WI38 (cell line): ENCODE measurements at regions not wholly inside any gene's neighbourhood (a gene's known extent, or its start where the extent isn't known, plus 50 kb on each side); places are given as distances from the start of the nearest gene placed in this dataset.
"Not testable (repeated sequence)": the region's sequence is repeated elsewhere in the genome, so short reads cannot be mapped to it uniquely, and the experiment has no call there.

Experiments used
- H3K4me3 ChIP-seq: 2 replicates; pipeline ENCODE4 v1.5.1; 2011; ENCODE audit warnings: low read depth, mild to moderate bottlenecking, control low read depth, low read length
- CTCF ChIP-seq: IDR thresholded peaks from 2 replicates; pipeline ENCODE4 v1.5.1; 2012; ENCODE audit warnings: low read depth, mild to moderate bottlenecking, control low read depth, low read length

GRCh38 chr14:38053666-38054065 lies 154.0 kb upstream of the SSTR1 start:
- no peak for TF ChIP-seq CTCF
- H3K4me3 ChIP-seq, result no peak overlapping the region

- no peak for TF ChIP-seq CTCF
- no peak overlapping the region for H3K4me3 ChIP-seq
Observed at GRCh38 chr14:38056270-38056669, 151.4 kb upstream of the SSTR1 start.

GRCh38 chr14:38062223-38062622 lies 145.5 kb upstream of the SSTR1 start:
- H3K4me3 ChIP-seq, result not testable (repeated sequence)

- no peak for TF ChIP-seq CTCF
- no peak overlapping the region for H3K4me3 ChIP-seq
Observed at GRCh38 chr14:38063711-38064320, 143.9 kb upstream of the SSTR1 start.

- TF ChIP-seq CTCF, result no peak
- H3K4me3 ChIP-seq, result no peak overlapping the region
Observed at GRCh38 chr14:38065106-38065762, 142.5 kb upstream of the SSTR1 start.

- no peak overlapping the region for H3K4me3 ChIP-seq
- no peak for TF ChIP-seq CTCF
Observed at GRCh38 chr14:38070061-38070588, 137.6 kb upstream of the SSTR1 start.

GRCh38 chr14:38073641-38074040 lies 134.1 kb upstream of the SSTR1 start:
- H3K4me3 ChIP-seq, result no peak overlapping the region
- TF ChIP-seq CTCF, result no peak
